ENCODE measurements at regions not wholly inside any gene's neighbourhood (a gene's known extent, or its start where the extent isn't known, plus 50 kb on each side); places are given as distances from the start of the nearest gene placed in this dataset.

DNA sequence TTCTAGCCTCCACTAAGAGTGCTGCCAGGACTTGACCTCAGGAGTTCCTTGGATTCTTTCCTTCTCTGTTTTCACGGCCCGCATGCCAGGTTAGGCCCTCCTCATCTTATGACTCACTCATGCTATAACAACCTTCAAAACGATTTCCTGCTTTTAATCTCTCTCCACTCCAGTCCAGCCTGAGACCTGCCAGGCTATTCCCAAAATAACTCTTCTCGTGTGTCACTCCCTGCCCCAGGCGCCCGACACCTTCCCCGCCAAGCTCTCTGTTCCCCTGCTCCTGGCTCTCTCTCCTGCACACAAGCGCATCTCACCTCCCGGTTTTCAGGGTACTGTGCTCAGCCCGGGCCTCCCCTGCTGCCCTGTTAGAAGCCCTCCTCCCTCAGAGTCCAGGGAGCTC, 64.1 kb upstream of the RPS6KA2 start:
- no peaks in the 10 kb centered on the region for H3K36me3 ChIP-seq
- WGBS, 2 donors: 17 to 31% methylated on average over 10 of the region's 10 CpGs
- TF ChIP-seq, protein P1, sequence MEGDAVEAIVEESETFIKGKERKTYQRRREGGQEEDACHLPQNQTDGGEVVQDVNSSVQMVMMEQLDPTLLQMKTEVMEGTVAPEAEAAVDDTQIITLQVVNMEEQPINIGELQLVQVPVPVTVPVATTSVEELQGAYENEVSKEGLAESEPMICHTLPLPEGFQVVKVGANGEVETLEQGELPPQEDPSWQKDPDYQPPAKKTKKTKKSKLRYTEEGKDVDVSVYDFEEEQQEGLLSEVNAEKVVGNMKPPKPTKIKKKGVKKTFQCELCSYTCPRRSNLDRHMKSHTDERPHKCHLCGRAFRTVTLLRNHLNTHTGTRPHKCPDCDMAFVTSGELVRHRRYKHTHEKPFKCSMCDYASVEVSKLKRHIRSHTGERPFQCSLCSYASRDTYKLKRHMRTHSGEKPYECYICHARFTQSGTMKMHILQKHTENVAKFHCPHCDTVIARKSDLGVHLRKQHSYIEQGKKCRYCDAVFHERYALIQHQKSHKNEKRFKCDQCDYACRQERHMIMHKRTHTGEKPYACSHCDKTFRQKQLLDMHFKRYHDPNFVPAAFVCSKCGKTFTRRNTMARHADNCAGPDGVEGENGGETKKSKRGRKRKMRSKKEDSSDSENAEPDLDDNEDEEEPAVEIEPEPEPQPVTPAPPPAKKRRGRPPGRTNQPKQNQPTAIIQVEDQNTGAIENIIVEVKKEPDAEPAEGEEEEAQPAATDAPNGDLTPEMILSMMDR (IDR thresholded peaks at IDR 0.05): no peak
- no peaks in the 10 kb centered on the region for H3K9me3 ChIP-seq
- H3K4me3 ChIP-seq: no peak overlapping the region
- peaks cover 4 to 22% (median 17%) of the 10 kb centered on the region in 9 donors for H3K4me1 ChIP-seq
- H3K27ac ChIP-seq: peak overlapping the region in 9 of 10 donors; percentile 2 to 79 (median 63)
- intact Hi-C loops (cut with DNase I): loop anchor here in 2 of 10 donors (1.0 to 10.0 kb wide), 2 partner anchors 64 to 116 kb away; partner anchors contain the start of gene RPS6KA2 (in 1 of the 2)
- no peaks in the 10 kb centered on the region for H3K27me3 ChIP-seq
- ATAC-seq (peak; percentile 89 to 97 (median 94)), DNase-seq (peak; percentile 60 to 62)

- Histone ChIP-seq H3K4me3 (no peak overlapping the region), H3K36me3 (no peaks in the 10 kb centered on the region), H3K27ac (no peak overlapping the region), H3K4me1 (peaks cover 4 to 22% (median 17%) of the 10 kb centered on the region in 9 donors), H3K9me3 (no peaks in the 10 kb centered on the region), H3K27me3 (no peaks in the 10 kb centered on the region)
- ATAC-seq: no peak
- no peak for DNase-seq
- WGBS, 2 donors: 93 to 94% methylated on average over 8 of the region's 8 CpGs
- intact Hi-C loops (cut with DNase I): loop anchor here in 1 of 10 donors (10.0 kb wide), 1 partner anchor 115 kb away; no protein-coding TSS in a partner anchor
- TF ChIP-seq, protein P1 (IDR thresholded peaks at IDR 0.05): no peak
Measured at GRCh38 chr6:166689687-166690086, 62.6 kb upstream of the RPS6KA2 start.

- DNase-seq (no peak), ATAC-seq (no peak)
- no peak overlapping the region for H3K27ac ChIP-seq
- peaks cover 4 to 22% (median 17%) of the 10 kb centered on the region in 9 donors for H3K4me1 ChIP-seq
- H3K9me3 ChIP-seq: no peaks in the 10 kb centered on the region
- H3K36me3 ChIP-seq: no peaks in the 10 kb centered on the region
- 97% methylated on average over 9 of the region's 9 CpGs for whole genome bisulfite sequencing, 2 donors
- intact Hi-C loops (cut with DNase I): no loop called here
- TF ChIP-seq, protein P1 (IDR thresholded peaks at IDR 0.05): no peak
- no peaks in the 10 kb centered on the region for H3K27me3 ChIP-seq
- H3K4me3 ChIP-seq: no peak overlapping the region
Measured at GRCh38 chr6:166688901-166689300, 61.9 kb upstream of the RPS6KA2 start.

DNA sequence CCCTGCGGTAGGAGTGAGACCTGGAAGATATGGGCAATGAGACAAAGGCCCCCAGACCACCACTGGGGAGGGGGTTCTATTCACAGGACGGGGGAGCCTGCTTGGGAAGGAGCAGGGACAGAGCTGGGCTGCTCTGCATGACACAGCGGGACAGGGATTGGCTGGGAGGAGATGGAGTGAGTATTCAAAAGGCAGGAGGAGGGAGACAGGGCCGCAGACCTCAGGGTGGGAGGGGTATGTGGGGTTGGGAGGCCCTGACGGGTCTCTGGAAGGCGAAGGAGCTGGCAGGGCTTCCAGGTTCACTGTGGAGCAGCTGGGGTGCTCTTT, 60.8 kb upstream of the RPS6KA2 start:
- WGBS, 2 donors: 73% methylated on average over 6 of the region's 6 CpGs
- no peaks in the 10 kb centered on the region for H3K36me3 ChIP-seq
- ATAC-seq (no peak), DNase-seq (no peak)
- no peaks in the 10 kb centered on the region for H3K27me3 ChIP-seq
- TF ChIP-seq, protein P1 (IDR thresholded peaks at IDR 0.05): no peak
- H3K27ac ChIP-seq: no peak overlapping the region
- intact Hi-C loops (cut with DNase I): no loop called here
- H3K4me1 ChIP-seq: peaks cover 4 to 22% (median 15%) of the 10 kb centered on the region in 9 donors
- no peaks in the 10 kb centered on the region for H3K9me3 ChIP-seq
- no peak overlapping the region for H3K4me3 ChIP-seq

Data from heart right ventricle (tissue), 16 donors.